OCI-LY1 (cell line): ENCODE measurements at regions not wholly inside any gene's neighbourhood (a gene's known extent, or its start where the extent isn't known, plus 50 kb on each side); places are given as distances from the start of the nearest gene placed in this dataset.

Experiments used
- H2AFZ ChIP-seq: fragments of 200-600 bp; sonication (generic), shearing (Covaris generic); 2 replicates; pipeline ENCODE4 v1.6.0; 2014; ENCODE audit warnings: antibody characterized with exemption, mild to moderate bottlenecking, low read length
- H3F3A ChIP-seq: fragments of 200-600 bp; sonication (generic), shearing (Covaris generic); 2 replicates; pipeline ENCODE4 v1.6.0; 2014; ENCODE audit warnings: mild to moderate bottlenecking, antibody characterized with exemption, low read length, moderate library complexity; ENCODE audit not compliant: insufficient read depth
- H3K27ac ChIP-seq: fragments of 200-600 bp; sonication (generic); 2 replicates; pipeline ENCODE4 v1.5.1; 2014; ENCODE audit warnings: low read length, mixed run types, mild to moderate bottlenecking, low read depth; ENCODE audit not compliant: poor library complexity, severe bottlenecking
- H3K27me3 ChIP-seq: fragments of 200-600 bp; sonication (generic); 2 replicates; pipeline ENCODE4 v1.6.0; 2014; ENCODE audit warnings: antibody characterized with exemption, mild to moderate bottlenecking, low read length, moderate library complexity; ENCODE audit not compliant: insufficient read depth
- H3K36me3 ChIP-seq: fragments of 200-600 bp; sonication (generic); 2 replicates; pipeline ENCODE4 v1.6.1; 2014; ENCODE audit warnings: mild to moderate bottlenecking, antibody characterized with exemption, low read length, moderate library complexity, mixed read lengths; ENCODE audit not compliant: insufficient read depth
- H3K4me1 ChIP-seq: fragments of 200-600 bp; sonication (generic); 2 replicates; pipeline ENCODE4 v1.5.1; 2014; ENCODE audit warnings: mild to moderate bottlenecking, low read length, moderate library complexity; ENCODE audit not compliant: insufficient read depth, severe bottlenecking
- H3K4me2 ChIP-seq: fragments of 200-600 bp; sonication (generic), shearing (Covaris generic); 2 replicates; pipeline ENCODE4 v1.6.1; 2014; ENCODE audit warnings: low read length
- H3K4me3 ChIP-seq: fragments of 200-600 bp; sonication (generic); 2 replicates; pipeline ENCODE4 v1.5.1; 2014; ENCODE audit warnings: low read length, low read depth, mild to moderate bottlenecking, mixed read lengths; ENCODE audit not compliant: poor library complexity, severe bottlenecking
- H3K79me2 ChIP-seq: fragments of 200-600 bp; shearing (Covaris generic); 2 replicates; pipeline ENCODE4 v1.6.1; 2016; ENCODE audit warnings: mixed run types, low read length, mixed read lengths; ENCODE audit not compliant: insufficient read depth
- H3K9ac ChIP-seq: fragments of 200-600 bp; sonication (generic), shearing (Covaris generic); 2 replicates; pipeline ENCODE4 v1.6.1; 2014; ENCODE audit warnings: mild to moderate bottlenecking, low read length, mixed read lengths
- H3K9me2 ChIP-seq: fragments of 200-600 bp; sonication (generic), shearing (Covaris generic); 2 replicates; pipeline ENCODE4 v1.6.1; 2014; ENCODE audit warnings: low read depth, mild to moderate bottlenecking, low read length, mixed read lengths
- H3K9me3 ChIP-seq: fragments of 200-600 bp; shearing (Covaris generic); 2 replicates; pipeline ENCODE4 v1.6.1; 2014; ENCODE audit warnings: low read length, mixed read lengths
- H4K20me1 ChIP-seq: fragments of 200-600 bp; sonication (generic), shearing (Covaris generic); 2 replicates; pipeline ENCODE4 v1.6.0; 2016; ENCODE audit warnings: mild to moderate bottlenecking, low read length; ENCODE audit not compliant: insufficient read depth
- EZH2 ChIP-seq: fragments of 200-600 bp; sonication (generic), shearing (Covaris generic); IDR thresholded peaks from 2 replicates; pipeline ENCODE4 v1.8.0; 2017; ENCODE audit warnings: borderline replicate concordance, mixed run types, mild to moderate bottlenecking, antibody characterized with exemption, low read length, moderate library complexity, mixed read lengths
- TF ChIP-seq, protein P1 (sequence below): fragments of 200-600 bp; sonication (generic), shearing (Covaris generic); IDR thresholded peaks from 2 replicates; pipeline ENCODE4 v1.5.1; 2017; ENCODE audit warnings: mild to moderate bottlenecking, antibody characterized with exemption, low read length, moderate library complexity, mixed read lengths

DNA sequence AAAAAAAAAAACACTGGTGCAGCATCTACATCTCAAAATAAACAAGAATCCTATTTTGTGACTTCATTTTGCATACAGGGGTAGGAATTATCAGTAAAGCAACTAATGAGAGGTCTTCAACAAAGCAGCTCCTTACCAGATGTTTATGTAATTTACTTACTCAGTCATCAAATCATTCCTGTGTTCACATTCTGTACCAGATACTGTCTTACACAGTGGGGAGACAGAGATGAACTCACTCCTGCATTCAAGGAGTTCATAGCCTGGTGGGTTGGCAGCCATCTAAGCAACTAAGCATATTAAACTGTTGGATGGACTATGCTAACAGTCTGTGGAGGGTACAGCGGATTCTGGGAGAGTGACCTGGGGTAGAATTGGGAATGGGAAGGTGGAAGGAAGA is 169.0 kb downstream of the OSR1 start:
- Histone ChIP-seq H2AFZ (no peak overlapping the region), H3K27ac (no peak overlapping the region), H3K9ac (no peak overlapping the region), H3K27me3 (no peaks in the 10 kb centered on the region), H3F3A (no peaks in the 10 kb centered on the region), H4K20me1 (no peaks in the 10 kb centered on the region), H3K9me2 (no peaks in the 10 kb centered on the region), H3K4me3 (no peak overlapping the region), H3K36me3 (no peaks in the 10 kb centered on the region), H3K79me2 (no peaks in the 10 kb centered on the region), H3K9me3 (no peaks in the 10 kb centered on the region), H3K4me2 (no peak overlapping the region), H3K4me1 (no peaks in the 10 kb centered on the region)
- TF ChIP-seq, protein P1, sequence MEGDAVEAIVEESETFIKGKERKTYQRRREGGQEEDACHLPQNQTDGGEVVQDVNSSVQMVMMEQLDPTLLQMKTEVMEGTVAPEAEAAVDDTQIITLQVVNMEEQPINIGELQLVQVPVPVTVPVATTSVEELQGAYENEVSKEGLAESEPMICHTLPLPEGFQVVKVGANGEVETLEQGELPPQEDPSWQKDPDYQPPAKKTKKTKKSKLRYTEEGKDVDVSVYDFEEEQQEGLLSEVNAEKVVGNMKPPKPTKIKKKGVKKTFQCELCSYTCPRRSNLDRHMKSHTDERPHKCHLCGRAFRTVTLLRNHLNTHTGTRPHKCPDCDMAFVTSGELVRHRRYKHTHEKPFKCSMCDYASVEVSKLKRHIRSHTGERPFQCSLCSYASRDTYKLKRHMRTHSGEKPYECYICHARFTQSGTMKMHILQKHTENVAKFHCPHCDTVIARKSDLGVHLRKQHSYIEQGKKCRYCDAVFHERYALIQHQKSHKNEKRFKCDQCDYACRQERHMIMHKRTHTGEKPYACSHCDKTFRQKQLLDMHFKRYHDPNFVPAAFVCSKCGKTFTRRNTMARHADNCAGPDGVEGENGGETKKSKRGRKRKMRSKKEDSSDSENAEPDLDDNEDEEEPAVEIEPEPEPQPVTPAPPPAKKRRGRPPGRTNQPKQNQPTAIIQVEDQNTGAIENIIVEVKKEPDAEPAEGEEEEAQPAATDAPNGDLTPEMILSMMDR, result no peak
- TF ChIP-seq EZH2, result no peak

DNA sequence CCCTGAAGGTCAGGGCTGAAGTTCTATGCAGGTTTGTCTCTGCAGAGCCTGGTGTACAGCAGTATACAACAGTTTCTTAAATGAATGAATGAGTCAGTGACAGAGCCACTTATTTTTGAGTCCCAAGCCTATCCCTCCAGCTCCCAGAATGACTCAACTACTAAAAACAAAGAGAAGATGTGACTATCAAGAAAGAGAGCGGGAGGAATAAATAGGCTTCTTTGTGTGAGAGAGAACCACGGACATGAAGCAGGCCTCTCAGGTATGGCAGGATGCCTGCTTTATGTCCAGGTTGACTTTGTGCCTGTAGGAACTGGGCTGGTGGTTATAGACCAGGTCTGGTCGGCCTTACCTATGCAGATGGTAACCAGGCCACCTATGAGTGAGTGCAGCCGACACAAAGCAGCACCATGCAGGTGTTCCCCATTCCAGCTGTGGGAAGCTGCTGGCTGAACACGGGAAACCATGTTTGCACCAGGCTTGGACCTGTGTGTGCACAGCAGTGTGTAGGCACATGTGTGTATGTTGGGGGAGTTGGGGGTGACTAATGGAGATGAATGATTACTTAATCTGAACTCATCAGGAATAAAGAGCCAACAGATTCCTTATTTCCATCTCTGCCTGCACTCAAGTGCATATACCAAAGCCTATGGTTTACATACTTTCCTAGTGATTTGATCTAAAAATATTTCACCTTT is 171.0 kb downstream of the OSR1 start:
- Histone ChIP-seq H2AFZ (no peak overlapping the region), H3K36me3 (no peaks in the 10 kb centered on the region), H4K20me1 (no peaks in the 10 kb centered on the region), H3K4me3 (no peak overlapping the region), H3K27ac (no peak overlapping the region), H3K9ac (no peak overlapping the region), H3K4me1 (no peaks in the 10 kb centered on the region), H3K27me3 (no peaks in the 10 kb centered on the region), H3K9me2 (no peaks in the 10 kb centered on the region), H3K4me2 (no peak overlapping the region), H3K79me2 (no peaks in the 10 kb centered on the region), H3K9me3 (no peaks in the 10 kb centered on the region), H3F3A (no peaks in the 10 kb centered on the region)
- TF ChIP-seq, protein P1, result no peak
- no peak for TF ChIP-seq EZH2

DNA sequence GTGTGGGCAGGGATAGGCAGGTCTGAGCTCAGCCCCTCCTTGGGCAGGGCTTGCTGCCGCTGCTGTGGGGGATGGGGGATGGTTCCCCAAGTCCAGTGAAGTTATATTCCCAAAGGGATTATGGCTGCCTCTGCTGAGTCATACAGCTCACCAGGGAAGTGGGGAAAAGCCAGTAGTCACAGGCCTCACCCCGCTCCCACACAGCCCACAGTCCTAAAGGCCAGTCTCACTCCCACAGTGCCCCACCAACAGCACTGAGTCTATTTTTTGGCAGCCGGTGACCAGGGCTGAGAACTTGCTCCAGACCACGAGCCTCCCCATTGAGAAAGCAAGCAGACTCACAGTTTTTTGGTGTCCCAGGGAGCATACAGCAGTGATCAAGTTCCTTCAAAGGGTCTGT is 173.3 kb downstream of the OSR1 start:
- TF ChIP-seq, protein P1, result no peak
- no peak for TF ChIP-seq EZH2
- H2AFZ ChIP-seq, result no peak overlapping the region
- no peaks in the 10 kb centered on the region for H3F3A ChIP-seq
- H4K20me1 ChIP-seq, result no peaks in the 10 kb centered on the region
- no peaks in the 10 kb centered on the region for H3K36me3 ChIP-seq
- no peak overlapping the region for H3K4me3 ChIP-seq
- no peaks in the 10 kb centered on the region for H3K27me3 ChIP-seq
- H3K79me2 ChIP-seq, result no peaks in the 10 kb centered on the region
- H3K4me2 ChIP-seq, result no peak overlapping the region
- H3K4me1 ChIP-seq, result no peaks in the 10 kb centered on the region
- H3K27ac ChIP-seq, result no peak overlapping the region
- H3K9me3 ChIP-seq, result no peaks in the 10 kb centered on the region
- no peak overlapping the region for H3K9ac ChIP-seq
- no peaks in the 10 kb centered on the region for H3K9me2 ChIP-seq
